Naive thymus-derived CD4-positive, alpha-beta T cell (primary cell): ENCODE measurements at regions not wholly inside any gene's neighbourhood (a gene's known extent, or its start where the extent isn't known, plus 50 kb on each side); places are given as distances from the start of the nearest gene placed in this dataset.
"Not testable (repeated sequence)": the region's sequence is repeated elsewhere in the genome, so short reads cannot be mapped to it uniquely, and the experiment has no call there.

ENCODE experiments used
- ATAC-seq: fragments of 150-1000 bp; cut with Tn5 transposase; 2 replicates; pipeline ENCODE4 v1.10.0; 2021; ENCODE audit warnings: mild to moderate bottlenecking, moderate library complexity
- CTCF ChIA-PET: fragments of 350-600 bp; sonication (Branson Sonifier 250); formaldehyde crosslinking; loops from one replicate; lab custom pipeline; 2021; ENCODE audit warnings: antibody characterized with exemption; lab: Charles Lee
- POLR2A ChIA-PET: fragments of 350-600 bp; sonication (Branson Sonifier 250); formaldehyde crosslinking; loops from one replicate; lab custom pipeline; 2021; ENCODE audit warnings: antibody characterized with exemption, inconsistent platforms; lab: Charles Lee
- DNase-seq, 9 donors: peaks; one replicate each; pipeline versions ENCODE4 v3.0.0 to v3.0.0-alpha.2; 2020 to 2022; ENCODE audit warnings: mixed read lengths in 1 of 9
- H3K27ac ChIP-seq: one replicate; pipeline ENCODE4 v1.7.0; 2013; ENCODE audit warnings: mild to moderate bottlenecking, low read depth, low read length, moderate library complexity
- H3K27me3 ChIP-seq, 2 donors: one replicate each; pipeline ENCODE4 v1.7.0; 2013; ENCODE audit warnings: low read length in 2 of 2, mild to moderate bottlenecking in 2 of 2, moderate library complexity in 2 of 2; ENCODE audit not compliant: control insufficient read depth in 2 of 2, insufficient read depth in 2 of 2
- H3K36me3 ChIP-seq, 3 experiments: 1 replicate in 2 of 3; 2 replicates in 1 of 3; pipeline ENCODE4 v1.7.0; 2013; ENCODE audit warnings: low read length in 3 of 3, mild to moderate bottlenecking in 3 of 3, moderate library complexity in 1 of 3; ENCODE audit not compliant: insufficient read depth in 3 of 3, control insufficient read depth in 2 of 3
- H3K4me1 ChIP-seq, 2 donors: one replicate each; pipeline ENCODE4 v1.7.0; 2013; ENCODE audit warnings: low read length in 2 of 2, mild to moderate bottlenecking in 2 of 2, moderate library complexity in 1 of 2; ENCODE audit not compliant: control insufficient read depth in 2 of 2, insufficient read depth in 2 of 2
- H3K4me3 ChIP-seq: 2 replicates; pipeline ENCODE4 v1.7.0; 2013; ENCODE audit warnings: mild to moderate bottlenecking, low read length
- H3K9me3 ChIP-seq, 3 experiments: 1 replicate in 2 of 3; 2 replicates in 1 of 3; pipeline ENCODE4 v1.7.0; 2013; ENCODE audit warnings: low read length in 3 of 3; ENCODE audit not compliant: control insufficient read depth in 2 of 3
- H3K27ac Mint-ChIP-seq, 9 donors: one replicate each; pipeline ENCODE4 v1.8.0; 2020 to 2022; ENCODE audit warnings: mixed read lengths in 9 of 9, mild to moderate bottlenecking in 8 of 9, moderate library complexity in 5 of 9, inconsistent platforms in 2 of 9
- H3K27me3 Mint-ChIP-seq, 5 donors: one replicate each; pipeline ENCODE4 v1.8.0; 2021 to 2022; ENCODE audit warnings: mixed read lengths in 5 of 5, mild to moderate bottlenecking in 1 of 5
- H3K36me3 Mint-ChIP-seq, 5 donors: one replicate each; pipeline ENCODE4 v1.8.0; 2020 to 2022; ENCODE audit warnings: mixed read lengths in 5 of 5, mild to moderate bottlenecking in 3 of 5, inconsistent platforms in 1 of 5
- H3K4me1 Mint-ChIP-seq, 7 donors: one replicate each; pipeline ENCODE4 v1.8.0; 2020 to 2022; ENCODE audit warnings: mixed read lengths in 7 of 7, mild to moderate bottlenecking in 3 of 7, inconsistent platforms in 1 of 7
- H3K4me3 Mint-ChIP-seq, 10 donors: one replicate each; pipeline ENCODE4 v1.8.0; 2020 to 2022; ENCODE audit warnings: mild to moderate bottlenecking in 10 of 10, mixed read lengths in 10 of 10, moderate library complexity in 6 of 10, inconsistent platforms in 2 of 10
- H3K9me3 Mint-ChIP-seq, 11 donors: one replicate each; pipeline ENCODE4 v1.8.0; 2020 to 2022; ENCODE audit warnings: mixed read lengths in 11 of 11, mild to moderate bottlenecking in 4 of 11, inconsistent platforms in 1 of 11, moderate library complexity in 1 of 11
- intact Hi-C, 2 donors: fragments of 100-400 bp; cut with micrococcal nuclease; formaldehyde crosslinking; loops; one replicate each; pipeline ENCODE4 v1.15.1; 2023

- CTCF ChIA-PET: interaction anchor here (0.6 kb wide), 1 partner anchor 87 kb away, joined by 3 read pairs; no protein-coding TSS in a partner anchor
- Histone ChIP-seq H3K36me3 (no peaks in the 10 kb centered on the region), H3K27me3 (no peaks in the 10 kb centered on the region), H3K4me1 (no peaks in the 10 kb centered on the region), H3K27ac (no peak overlapping the region), H3K4me3 (no peak overlapping the region), H3K9me3 (no peaks in the 10 kb centered on the region)
- DNase-seq: peak in 5 of 9 donors; percentile 12 to 62 (median 37)
- Mint-ChIP-seq H3K4me3 (no peak overlapping the region), H3K27me3 (peaks cover 0 to 17% (median 11%) of the 10 kb centered on the region in 5 donors), H3K4me1 (peaks cover 0 to under 1% (median 0%) of the 10 kb centered on the region in 7 donors), H3K36me3 (no peaks in the 10 kb centered on the region), H3K9me3 (no peaks in the 10 kb centered on the region), H3K27ac (no peak overlapping the region)
- no peak for ATAC-seq
- POLR2A ChIA-PET: interaction anchor here (1.3 kb wide), 1 partner anchor 82 kb away, joined by 5 read pairs; no protein-coding TSS in a partner anchor
- intact Hi-C loops: loop anchor here (10.0 kb wide), 3 partner anchors 734 to 1296 kb away; partner anchors contain the start of genes BOD1L1 (in 1 of the 2) and FBXL5 (in 1 of the 2)
Observed at GRCh38 chr4:14920759-14921320, 81.4 kb upstream of the CPEB2 start.

- H3K4me1 Mint-ChIP-seq, ATAC-seq, H3K27ac ChIP-seq, CTCF ChIA-PET, H3K4me3 ChIP-seq, POLR2A ChIA-PET, H3K4me3 Mint-ChIP-seq, H3K27me3 ChIP-seq, H3K36me3 ChIP-seq, H3K4me1 ChIP-seq, H3K36me3 Mint-ChIP-seq, H3K27ac Mint-ChIP-seq, H3K9me3 Mint-ChIP-seq, H3K9me3 ChIP-seq, H3K27me3 Mint-ChIP-seq: not testable (repeated sequence)
- intact Hi-C loops: loop anchor here (10.0 kb wide), 3 partner anchors 733 to 1297 kb away; partner anchors contain the start of genes BOD1L1 (in 1 of the 2) and FBXL5 (in 1 of the 2)
- peak in 3 of 9 donors; percentile 23 to 51 (median 33) for DNase-seq
Observed at GRCh38 chr4:14921781-14922180, 80.5 kb upstream of the CPEB2 start.

DNA sequence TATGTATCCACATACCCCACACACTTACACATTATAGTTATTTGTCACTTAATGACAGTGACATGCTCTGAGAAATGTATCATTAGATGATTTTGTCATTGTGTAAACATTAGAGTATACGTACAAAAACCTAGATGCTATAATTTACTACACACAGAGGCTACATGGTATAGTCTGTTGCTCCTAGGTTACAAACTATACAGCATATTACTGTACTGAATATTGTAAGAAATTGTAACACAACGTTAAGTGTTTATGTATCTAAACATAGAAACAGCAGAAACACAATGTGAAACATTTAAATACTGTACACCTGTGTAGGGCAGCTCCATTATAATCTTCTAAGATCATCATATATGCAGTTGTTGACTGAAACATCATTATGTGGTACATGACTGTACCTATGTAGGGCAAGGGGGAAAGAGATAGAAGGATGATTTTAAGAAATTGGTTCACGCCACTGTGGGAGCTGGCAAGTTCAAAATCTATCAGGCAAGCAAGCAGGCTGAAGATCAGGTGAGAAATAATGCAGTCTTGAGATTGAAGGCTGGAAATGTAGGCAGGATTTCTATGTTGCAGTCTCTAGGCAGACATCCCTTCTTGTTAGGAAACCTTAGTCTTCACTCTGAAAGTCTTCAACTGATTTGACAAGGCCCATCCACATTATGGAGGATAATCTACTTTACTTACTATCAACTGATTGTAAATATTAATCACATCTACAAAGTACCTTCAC is 78.0 kb upstream of the CPEB2 start:
- Mint-ChIP-seq H3K36me3 (no peaks in the 10 kb centered on the region), H3K27ac (peak overlapping the region in 1 of 9 donors; percentile 51), H3K9me3 (no peaks in the 10 kb centered on the region), H3K4me3 (no peak overlapping the region), H3K4me1 (peaks cover 0 to 3% (median 0%) of the 10 kb centered on the region in 7 donors), H3K27me3 (peaks cover 0 to 3% (median 0%) of the 10 kb centered on the region in 5 donors)
- DNase-seq (peak in 6 of 9 donors; percentile 14 to 73 (median 50)), ATAC-seq (peak; percentile 42)
- POLR2A ChIA-PET: interaction anchor here (0.9 kb wide), 1 partner anchor 731 kb away, joined by 3 read pairs; the partner anchor contains the start of gene FBXL5
- no peaks in the 10 kb centered on the region for H3K36me3 ChIP-seq
- intact Hi-C loops: loop anchor here (2.0 to 10.0 kb wide), 5 partner anchors 77 to 1299 kb away; partner anchors contain the start of genes BOD1L1 (in 1 of the 2) and FBXL5 (in 1 of the 2)
- CTCF ChIA-PET: interaction anchor here (0.9 kb wide), 1 partner anchor 77 kb away, joined by 3 read pairs; no protein-coding TSS in a partner anchor
- no peak overlapping the region for H3K27ac ChIP-seq
- H3K9me3 ChIP-seq: no peaks in the 10 kb centered on the region
- no peaks in the 10 kb centered on the region for H3K4me1 ChIP-seq
- H3K27me3 ChIP-seq: no peaks in the 10 kb centered on the region
- no peak overlapping the region for H3K4me3 ChIP-seq

DNA sequence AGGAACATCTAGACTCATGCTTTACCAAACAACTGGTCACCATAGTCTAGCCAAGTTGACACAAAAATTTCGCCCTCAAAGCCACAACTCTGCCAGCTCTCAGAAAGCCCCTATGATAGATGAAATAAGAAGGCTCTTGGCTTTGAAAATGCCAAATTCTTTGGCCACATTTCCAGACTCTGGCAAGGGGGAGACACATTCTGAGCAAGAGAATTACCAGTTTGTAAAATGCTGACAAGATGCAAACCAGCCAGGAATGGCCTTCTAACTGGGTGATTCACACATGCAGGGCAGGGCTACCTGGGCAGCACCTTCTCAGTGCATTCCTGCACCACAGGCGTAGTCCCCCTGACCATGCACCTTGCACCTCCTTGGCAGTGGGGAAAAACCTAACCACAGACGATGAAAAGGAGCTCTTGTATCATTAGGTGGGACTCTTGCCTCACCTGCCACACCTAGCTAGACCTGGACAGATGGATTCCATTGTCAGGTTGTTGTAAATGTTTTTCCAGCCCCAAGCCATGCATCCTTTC is 77.4 kb upstream of the CPEB2 start:
- Mint-ChIP-seq H3K27ac (no peak overlapping the region), H3K4me3 (no peak overlapping the region), H3K36me3 (no peaks in the 10 kb centered on the region), H3K4me1 (peaks cover 0 to 3% (median 0%) of the 10 kb centered on the region in 7 donors), H3K27me3 (peaks cover 0 to 3% (median 0%) of the 10 kb centered on the region in 5 donors), H3K9me3 (no peaks in the 10 kb centered on the region)
- H3K27ac ChIP-seq: no peak overlapping the region
- ATAC-seq (peak; percentile 19), DNase-seq (peak in 1 of 9 donors; percentile 22)
- intact Hi-C loops: loop anchor here (2.0 to 10.0 kb wide), 5 partner anchors 76 to 1300 kb away; partner anchors contain the start of genes BOD1L1 (in 1 of the 2) and FBXL5 (in 1 of the 2)
- CTCF ChIA-PET: interaction anchor here (0.9 kb wide), 1 partner anchor 76 kb away, joined by 3 read pairs; no protein-coding TSS in a partner anchor
- H3K9me3 ChIP-seq: no peaks in the 10 kb centered on the region
- H3K27me3 ChIP-seq: no peaks in the 10 kb centered on the region
- POLR2A ChIA-PET: interaction anchor here (0.9 kb wide), 1 partner anchor 730 kb away, joined by 3 read pairs; the partner anchor contains the start of gene FBXL5
- H3K36me3 ChIP-seq: no peaks in the 10 kb centered on the region
- H3K4me1 ChIP-seq: no peaks in the 10 kb centered on the region
- no peak overlapping the region for H3K4me3 ChIP-seq

DNA sequence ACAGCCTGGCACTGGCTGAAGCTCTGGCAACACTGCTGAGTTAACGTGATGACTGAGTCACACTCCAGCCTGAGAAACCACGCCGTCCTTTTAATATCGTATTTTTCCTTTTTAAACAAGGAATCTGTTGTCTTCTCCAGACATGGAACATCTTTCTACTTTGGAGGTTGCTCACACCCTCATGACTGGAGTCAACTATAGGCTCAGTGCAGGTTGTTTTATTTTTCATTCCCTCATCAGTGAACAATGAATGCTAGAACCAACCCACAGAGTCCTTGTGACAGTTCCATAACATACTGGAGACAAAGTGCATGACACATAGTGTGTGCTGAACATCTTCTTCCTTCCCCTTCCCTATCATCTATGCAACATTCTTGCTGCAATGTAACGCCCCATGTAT is 76.8 kb upstream of the CPEB2 start:
- ChIA-PET POLR2A (interaction anchor here (0.9 kb wide), 1 partner anchor 730 kb away, joined by 3 read pairs; the partner anchor contains the start of gene FBXL5), CTCF (no interaction called here)
- H3K27ac Mint-ChIP-seq: no peak overlapping the region
- Histone ChIP-seq H3K9me3 (no peaks in the 10 kb centered on the region), H3K27ac (no peak overlapping the region), H3K27me3 (no peaks in the 10 kb centered on the region), H3K36me3 (no peaks in the 10 kb centered on the region), H3K4me3 (no peak overlapping the region), H3K4me1 (no peaks in the 10 kb centered on the region)
- ATAC-seq: peak; percentile 24
- H3K36me3 Mint-ChIP-seq: no peaks in the 10 kb centered on the region
- no peak overlapping the region for H3K4me3 Mint-ChIP-seq
- peak in 1 of 9 donors; percentile 9 for DNase-seq
- intact Hi-C loops: loop anchor here (2.0 to 10.0 kb wide), 5 partner anchors 75 to 1301 kb away; partner anchors contain the start of genes BOD1L1 (in 1 of the 2) and FBXL5 (in 1 of the 2)
- H3K9me3 Mint-ChIP-seq: no peaks in the 10 kb centered on the region
- peaks cover 0 to 3% (median 0%) of the 10 kb centered on the region in 7 donors for H3K4me1 Mint-ChIP-seq
- H3K27me3 Mint-ChIP-seq: peaks cover 0 to 3% (median 0%) of the 10 kb centered on the region in 5 donors

- intact Hi-C loops: loop anchor here (10.0 kb wide), 3 partner anchors 728 to 1302 kb away; partner anchors contain the start of genes BOD1L1 (in 1 of the 2) and FBXL5 (in 1 of the 2)
Observed at GRCh38 chr4:14926368-14926767, 75.9 kb upstream of the CPEB2 start.

More at GRCh38 chr4:14926368-14926767, 75.9 kb upstream of the CPEB2 start:
- Mint-ChIP-seq H3K36me3 (no peaks in the 10 kb centered on the region), H3K27me3 (peaks cover 0 to 5% (median 0%) of the 10 kb centered on the region in 5 donors), H3K27ac (no peak overlapping the region), H3K4me1 (peaks cover 0 to 3% (median 0%) of the 10 kb centered on the region in 7 donors), H3K4me3 (no peak overlapping the region), H3K9me3 (no peaks in the 10 kb centered on the region)
- no peak for DNase-seq
- Histone ChIP-seq H3K27ac (no peak overlapping the region), H3K4me1 (no peaks in the 10 kb centered on the region), H3K36me3 (no peaks in the 10 kb centered on the region), H3K4me3 (no peak overlapping the region), H3K9me3 (no peaks in the 10 kb centered on the region), H3K27me3 (no peaks in the 10 kb centered on the region)
- ChIA-PET POLR2A (no interaction called here), CTCF (no interaction called here)
- no peak for ATAC-seq
